Stomach smooth muscle (tissue), 2 donors: ENCODE measurements at regions not wholly inside any gene's neighbourhood (a gene's known extent, or its start where the extent isn't known, plus 50 kb on each side); places are given as distances from the start of the nearest gene placed in this dataset.
"Not testable (repeated sequence)": the region's sequence is repeated elsewhere in the genome, so short reads cannot be mapped to it uniquely, and the experiment has no call there.

Source experiments
- H3K27ac ChIP-seq: one replicate; pipeline ENCODE4 v1.7.0; 2013; ENCODE audit warnings: mild to moderate bottlenecking, low read length, inconsistent platforms
- H3K27me3 ChIP-seq, 2 donors: one replicate each; pipeline ENCODE4 v1.7.0; 2013; ENCODE audit warnings: low read length in 2 of 2; ENCODE audit not compliant: insufficient read depth in 2 of 2, control insufficient read depth in 1 of 2
- H3K36me3 ChIP-seq, 2 donors: one replicate each; pipeline ENCODE4 v1.7.0; 2013; ENCODE audit warnings: low read length in 2 of 2; ENCODE audit not compliant: control insufficient read depth in 2 of 2, insufficient read depth in 2 of 2
- H3K4me1 ChIP-seq: one replicate; pipeline ENCODE4 v1.7.0; 2013; ENCODE audit warnings: low read length; ENCODE audit not compliant: control insufficient read depth, insufficient read depth
- H3K4me3 ChIP-seq, 2 donors: one replicate each; pipeline ENCODE4 v1.7.0; 2013; ENCODE audit warnings: low read length in 2 of 2
- H3K9ac ChIP-seq, 2 donors: one replicate each; pipeline ENCODE4 v1.7.0; 2013; ENCODE audit warnings: low read length in 2 of 2, mild to moderate bottlenecking in 1 of 2
- H3K9me3 ChIP-seq, 2 donors: one replicate each; pipeline ENCODE4 v1.7.0; 2013; ENCODE audit warnings: low read length in 2 of 2; ENCODE audit not compliant: control insufficient read depth in 2 of 2
- donor health status: healthy.
- donor health status: Pancreatic carcinoma.

GRCh38 chr16:65745201-65745708 lies 621.2 kb upstream of the CDH5 start:
- no peak overlapping the region for H3K9ac ChIP-seq
- peaks cover 3% of the 10 kb centered on the region for H3K4me1 ChIP-seq
- H3K27me3 ChIP-seq: no peaks in the 10 kb centered on the region
- H3K27ac ChIP-seq: no peak overlapping the region
- no peak overlapping the region for H3K4me3 ChIP-seq
- no peaks in the 10 kb centered on the region for H3K9me3 ChIP-seq
- no peaks in the 10 kb centered on the region for H3K36me3 ChIP-seq

- Histone ChIP-seq H3K27me3 (no peaks in the 10 kb centered on the region), H3K27ac (no peak overlapping the region), H3K4me1 (peaks cover 3% of the 10 kb centered on the region), H3K9ac (no peak overlapping the region), H3K36me3 (no peaks in the 10 kb centered on the region), H3K4me3 (no peak overlapping the region), H3K9me3 (no peaks in the 10 kb centered on the region)
Measured at GRCh38 chr16:65744401-65744800, 622.1 kb upstream of the CDH5 start.

GRCh38 chr16:65743558-65743957 lies 621.7 kb upstream of the CDH11 start:
- Histone ChIP-seq H3K9me3 (no peaks in the 10 kb centered on the region), H3K27me3 (no peaks in the 10 kb centered on the region), H3K4me3 (no peak overlapping the region)

GRCh38 chr16:65740711-65741110 lies 618.8 kb upstream of the CDH11 start:
- no peak overlapping the region for H3K4me3 ChIP-seq
- no peak overlapping the region for H3K27ac ChIP-seq
- H3K27me3 ChIP-seq: no peaks in the 10 kb centered on the region
- H3K4me1 ChIP-seq: no peaks in the 10 kb centered on the region
- no peaks in the 10 kb centered on the region for H3K36me3 ChIP-seq
- no peak overlapping the region for H3K9ac ChIP-seq
- H3K9me3 ChIP-seq: no peaks in the 10 kb centered on the region

More at GRCh38 chr16:65743558-65743957, 621.7 kb upstream of the CDH11 start:
- Histone ChIP-seq H3K27ac (no peak overlapping the region), H3K36me3 (no peaks in the 10 kb centered on the region), H3K4me1 (no peaks in the 10 kb centered on the region), H3K9ac (no peak overlapping the region)

GRCh38 chr16:65739518-65739917 lies 617.7 kb upstream of the CDH11 start:
- H3K9ac ChIP-seq: no peak overlapping the region
- no peak overlapping the region for H3K4me3 ChIP-seq
- H3K36me3 ChIP-seq: no peaks in the 10 kb centered on the region
- H3K4me1 ChIP-seq: no peaks in the 10 kb centered on the region
- no peaks in the 10 kb centered on the region for H3K27me3 ChIP-seq
- no peaks in the 10 kb centered on the region for H3K9me3 ChIP-seq
- no peak overlapping the region for H3K27ac ChIP-seq

GRCh38 chr16:65737831-65738230 lies 616.0 kb upstream of the CDH11 start:
- Histone ChIP-seq H3K27ac (no peak overlapping the region), H3K27me3 (no peaks in the 10 kb centered on the region), H3K9ac (no peak overlapping the region), H3K4me3 (no peak overlapping the region), H3K9me3 (no peaks in the 10 kb centered on the region), H3K36me3 (no peaks in the 10 kb centered on the region), H3K4me1 (no peaks in the 10 kb centered on the region)

- H3K36me3 ChIP-seq, H3K9me3 ChIP-seq, H3K4me1 ChIP-seq, H3K9ac ChIP-seq, H3K27ac ChIP-seq, H3K27me3 ChIP-seq, H3K4me3 ChIP-seq: not testable (repeated sequence)
Measured at GRCh38 chr16:65735615-65736014, 613.8 kb upstream of the CDH11 start.

GRCh38 chr16:65733721-65734120 lies 611.9 kb upstream of the CDH11 start:
- Histone ChIP-seq H3K9ac (no peak overlapping the region), H3K4me3 (no peak overlapping the region), H3K9me3 (peaks cover 0 to 7% of the 10 kb centered on the region in 2 donors), H3K36me3 (no peaks in the 10 kb centered on the region), H3K4me1 (no peaks in the 10 kb centered on the region), H3K27me3 (no peaks in the 10 kb centered on the region), H3K27ac (no peak overlapping the region)

- Histone ChIP-seq H3K9me3 (peaks cover 0 to 7% of the 10 kb centered on the region in 2 donors), H3K4me3 (no peak overlapping the region), H3K27ac (no peak overlapping the region), H3K27me3 (peaks cover 0 to 2% of the 10 kb centered on the region in 2 donors), H3K9ac (no peak overlapping the region), H3K4me1 (no peaks in the 10 kb centered on the region), H3K36me3 (no peaks in the 10 kb centered on the region)
Measured at GRCh38 chr16:65731833-65732232, 610.0 kb upstream of the CDH11 start.

- peaks cover 0 to 2% of the 10 kb centered on the region in 2 donors for H3K27me3 ChIP-seq
- no peak overlapping the region for H3K9ac ChIP-seq
- no peak overlapping the region for H3K27ac ChIP-seq
- peaks cover 0 to 10% of the 10 kb centered on the region in 2 donors for H3K9me3 ChIP-seq
- no peaks in the 10 kb centered on the region for H3K36me3 ChIP-seq
- no peak overlapping the region for H3K4me3 ChIP-seq
- no peaks in the 10 kb centered on the region for H3K4me1 ChIP-seq
Measured at GRCh38 chr16:65728652-65729051, 606.8 kb upstream of the CDH11 start.

- Histone ChIP-seq H3K9ac (no peak overlapping the region), H3K9me3 (peaks cover 0 to 10% of the 10 kb centered on the region in 2 donors), H3K27me3 (peaks cover 0 to 2% of the 10 kb centered on the region in 2 donors), H3K4me1 (no peaks in the 10 kb centered on the region), H3K27ac (no peak overlapping the region), H3K4me3 (no peak overlapping the region), H3K36me3 (no peaks in the 10 kb centered on the region)
Measured at GRCh38 chr16:65728167-65728566, 606.3 kb upstream of the CDH11 start.
